Activated B cell treated with CpG ODN at 0.5 μM for 24 hours (primary cell): ENCODE measurements at regions not wholly inside any gene's neighbourhood (a gene's known extent, or its start where the extent isn't known, plus 50 kb on each side); places are given as distances from the start of the nearest gene placed in this dataset.

Experiments used
- ATAC-seq: fragments of 200-7000 bp; cut with Tn5 transposase; one replicate; pipeline ENCODE4 v1.10.0; 2021; ENCODE audit warnings: low read depth, mild to moderate bottlenecking, moderate library complexity
- CTCF ChIA-PET: fragments of 350-600 bp; sonication (Branson Sonifier 250); formaldehyde crosslinking; loops from one replicate; lab custom pipeline; 2021; ENCODE audit warnings: antibody characterized with exemption; lab: Charles Lee
- POLR2A ChIA-PET: fragments of 350-600 bp; sonication (Branson Sonifier 250); formaldehyde crosslinking; loops from one replicate; lab custom pipeline; 2021; ENCODE audit warnings: antibody characterized with exemption; lab: Charles Lee
- DNase-seq: peaks from one replicate; pipeline ENCODE4 v3.0.0; 2022
- H3K27ac Mint-ChIP-seq: one replicate; pipeline ENCODE4 v1.8.0; 2020; ENCODE audit warnings: mixed read lengths
- H3K27me3 Mint-ChIP-seq: one replicate; pipeline ENCODE4 v1.8.0; 2021; ENCODE audit warnings: mixed read lengths
- H3K36me3 Mint-ChIP-seq: one replicate; pipeline ENCODE4 v1.8.0; 2021; ENCODE audit warnings: low read depth, mixed read lengths
- H3K4me1 Mint-ChIP-seq: one replicate; pipeline ENCODE4 v1.8.0; 2021; ENCODE audit warnings: mixed read lengths
- H3K4me3 Mint-ChIP-seq: one replicate; pipeline ENCODE4 v1.8.0; 2020; ENCODE audit warnings: mild to moderate bottlenecking, mixed read lengths
- H3K9me3 Mint-ChIP-seq: one replicate; pipeline ENCODE4 v1.8.0; 2020; ENCODE audit warnings: mixed read lengths
- CTCF ChIP-seq: fragments of 200-600 bp; IDR thresholded peaks from one replicate; pipeline ENCODE4 v1.8.0; 2022; ENCODE audit warnings: antibody characterized with exemption, mild to moderate bottlenecking
- intact Hi-C: fragments of 100-400 bp; cut with micrococcal nuclease; formaldehyde crosslinking; loops from one replicate; pipeline ENCODE4 v1.15.1; 2024

GRCh38 chr14:56918849-56919574 is 108.7 kb upstream of the OTX2 start:
- ChIA-PET POLR2A (no interaction called here), CTCF (no interaction called here)
- H3K36me3 Mint-ChIP-seq, result no peaks in the 10 kb centered on the region
- H3K27me3 Mint-ChIP-seq, result no peaks in the 10 kb centered on the region
- peaks cover 6% of the 10 kb centered on the region for H3K9me3 Mint-ChIP-seq
- no peak overlapping the region for H3K27ac Mint-ChIP-seq
- no peak for ATAC-seq
- intact Hi-C loops, result no loop called here
- H3K4me1 Mint-ChIP-seq, result peaks cover 2% of the 10 kb centered on the region
- no peak overlapping the region for H3K4me3 Mint-ChIP-seq
- no peak for DNase-seq
- TF ChIP-seq CTCF, result no peak

DNA sequence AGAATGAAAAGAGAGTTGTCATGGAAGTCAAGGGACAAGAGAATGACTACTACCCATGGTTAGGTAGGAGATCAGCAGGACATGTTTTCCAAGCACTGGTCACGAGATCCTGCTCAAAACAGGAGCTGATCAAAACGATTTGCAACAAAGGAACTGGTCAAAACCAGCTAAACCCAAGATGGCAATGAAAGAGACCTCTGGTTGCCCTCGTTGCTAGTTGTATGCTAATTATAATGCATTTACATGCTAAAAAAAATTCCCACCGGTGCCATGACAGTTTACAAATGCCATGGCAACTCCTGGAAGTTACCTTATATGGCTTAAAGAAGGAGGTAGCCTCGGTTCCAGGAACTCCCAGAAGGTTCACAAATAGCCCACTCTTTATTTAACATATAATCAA is 95.0 kb upstream of the OTX2 start:
- H3K9me3 Mint-ChIP-seq, result no peaks in the 10 kb centered on the region
- no peaks in the 10 kb centered on the region for H3K4me1 Mint-ChIP-seq
- no peaks in the 10 kb centered on the region for H3K36me3 Mint-ChIP-seq
- peaks cover 5% of the 10 kb centered on the region for H3K27me3 Mint-ChIP-seq
- H3K27ac Mint-ChIP-seq, result no peak overlapping the region
- intact Hi-C loops, result no loop called here
- ChIA-PET POLR2A (no interaction called here), CTCF (no interaction called here)
- TF ChIP-seq CTCF, result no peak
- no peak overlapping the region for H3K4me3 Mint-ChIP-seq
- DNase-seq (no peak), ATAC-seq (no peak)

DNA sequence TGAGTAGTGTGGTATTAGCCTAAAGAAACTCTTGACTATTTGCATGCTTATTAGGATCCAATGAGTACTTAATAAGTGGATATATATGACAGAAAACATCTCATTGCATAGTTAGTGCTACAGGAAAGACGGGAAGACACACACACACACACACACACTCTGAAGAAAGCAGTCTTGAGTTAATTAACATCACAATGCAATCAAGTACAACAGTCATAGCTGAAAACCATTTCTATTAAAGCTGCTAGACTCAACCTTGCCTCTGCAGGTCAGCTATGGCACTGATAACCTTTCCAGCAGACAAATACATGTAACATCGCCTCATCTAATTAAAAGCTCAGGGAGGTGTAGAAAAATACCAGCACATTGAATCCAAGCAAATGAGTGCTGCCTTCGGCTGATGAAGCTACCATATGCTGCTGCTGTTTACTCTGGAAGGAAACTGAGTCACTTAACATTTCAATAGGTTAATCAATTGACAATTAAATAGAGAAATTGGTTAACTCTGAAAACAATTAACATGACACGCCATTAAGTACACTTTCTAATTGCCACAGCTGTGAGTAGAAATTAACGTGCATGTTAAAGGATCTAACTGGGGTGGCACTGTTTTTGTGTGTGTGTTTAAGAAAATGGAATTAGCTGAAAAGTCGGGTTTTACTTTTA is 93.2 kb upstream of the OTX2 start:
- TF ChIP-seq CTCF, result no peak
- Mint-ChIP-seq H3K27me3 (peaks cover 7% of the 10 kb centered on the region), H3K27ac (no peak overlapping the region), H3K4me1 (no peaks in the 10 kb centered on the region), H3K36me3 (no peaks in the 10 kb centered on the region), H3K9me3 (no peaks in the 10 kb centered on the region), H3K4me3 (no peak overlapping the region)
- no peak for ATAC-seq
- intact Hi-C loops, result no loop called here
- ChIA-PET CTCF (no interaction called here), POLR2A (interaction anchor here (0.7 kb wide), 1 partner anchor 255 kb away, joined by 4 read pairs; no protein-coding TSS in a partner anchor)
- no peak for DNase-seq

- POLR2A ChIA-PET, result no interaction called here
Observed at GRCh38 chr14:56902385-56902784, 92.1 kb upstream of the OTX2 start.

More at GRCh38 chr14:56902385-56902784, 92.1 kb upstream of the OTX2 start:
- Mint-ChIP-seq H3K4me3 (no peak overlapping the region), H3K9me3 (no peaks in the 10 kb centered on the region), H3K36me3 (no peaks in the 10 kb centered on the region), H3K27ac (no peak overlapping the region), H3K27me3 (peaks cover 7% of the 10 kb centered on the region), H3K4me1 (no peaks in the 10 kb centered on the region)
- intact Hi-C loops, result no loop called here
- CTCF ChIA-PET, result no interaction called here
- ATAC-seq (no peak), DNase-seq (no peak)
- no peak for TF ChIP-seq CTCF
